TTC549 (cell line): ENCODE measurements at regions not wholly inside any gene's neighbourhood (a gene's known extent, or its start where the extent isn't known, plus 50 kb on each side); places are given as distances from the start of the nearest gene placed in this dataset.

Experiments used
- FAIRE-seq: peaks from 2 replicates; lab custom pipeline; 2012; peaks lifted over from hg19 to GRCh38; lab: Jason Lieb, UNC

DNA sequence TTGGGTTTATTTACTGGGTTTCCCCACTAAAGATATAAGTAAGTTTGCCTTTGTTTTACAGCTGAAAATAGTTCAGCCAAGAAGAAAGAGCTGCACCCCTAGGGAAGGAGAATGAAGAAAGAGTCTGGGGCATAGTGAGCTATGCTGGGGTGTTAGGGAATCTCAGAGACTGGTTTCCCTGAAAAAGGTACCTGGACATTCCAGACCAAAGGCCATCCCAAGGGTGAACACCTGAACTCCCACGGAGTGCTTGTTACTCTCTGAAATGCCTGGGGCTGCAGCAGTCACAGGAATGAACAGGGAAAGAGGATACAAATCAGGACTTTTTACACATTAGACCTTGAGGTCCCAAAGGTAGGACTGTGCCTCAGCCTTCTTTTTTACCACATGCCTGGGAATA, 337.6 kb upstream of the SLC10A2 start:
- no peak for FAIRE-seq

DNA sequence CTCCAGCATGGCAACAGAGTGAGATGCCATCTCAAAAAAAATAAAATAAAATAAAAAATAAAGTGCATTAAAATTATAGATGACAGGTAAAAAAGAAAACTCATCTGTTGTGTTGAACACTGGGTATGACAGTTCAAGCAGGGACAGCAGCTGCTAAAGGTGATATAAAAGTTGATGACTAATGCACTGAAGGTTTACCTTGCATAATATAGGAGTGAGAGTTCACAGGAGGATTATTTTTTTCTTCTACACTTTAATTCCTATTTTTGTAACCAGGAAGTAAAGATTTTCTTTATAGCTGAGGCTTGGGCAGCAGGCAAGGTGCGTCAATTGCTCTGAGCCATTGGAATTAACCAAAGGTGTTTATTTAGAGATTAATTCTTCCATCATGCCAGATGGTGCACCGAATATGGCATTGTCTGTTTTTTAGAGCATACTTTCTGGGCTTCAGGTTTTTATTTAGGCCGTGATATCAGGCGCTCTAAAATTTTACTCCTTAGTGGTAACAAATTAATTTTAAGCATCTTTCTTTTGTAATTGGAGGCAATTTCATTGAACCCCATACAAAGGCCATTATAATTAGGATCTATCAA, 337.0 kb upstream of the SLC10A2 start:
- FAIRE-seq: no peak

DNA sequence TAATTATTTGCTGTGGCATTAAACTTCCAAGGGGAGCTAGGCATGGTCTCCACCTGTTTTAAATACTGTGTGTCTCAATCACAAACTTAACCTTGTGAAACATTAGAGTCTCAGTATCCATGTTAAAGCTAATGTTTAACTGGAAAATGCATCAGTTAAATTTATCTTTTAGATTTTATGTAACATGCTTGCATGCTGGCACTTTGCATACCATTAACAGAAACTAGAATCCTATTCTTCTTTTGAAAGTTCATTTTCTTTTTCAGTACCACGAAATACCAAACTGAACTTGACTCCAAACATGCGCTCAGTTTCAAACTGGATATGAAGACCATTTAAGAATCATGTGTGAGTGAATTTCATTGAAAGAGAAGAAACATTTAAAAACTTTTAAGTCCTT, 328.9 kb upstream of the SLC10A2 start:
- FAIRE-seq: no peak

DNA sequence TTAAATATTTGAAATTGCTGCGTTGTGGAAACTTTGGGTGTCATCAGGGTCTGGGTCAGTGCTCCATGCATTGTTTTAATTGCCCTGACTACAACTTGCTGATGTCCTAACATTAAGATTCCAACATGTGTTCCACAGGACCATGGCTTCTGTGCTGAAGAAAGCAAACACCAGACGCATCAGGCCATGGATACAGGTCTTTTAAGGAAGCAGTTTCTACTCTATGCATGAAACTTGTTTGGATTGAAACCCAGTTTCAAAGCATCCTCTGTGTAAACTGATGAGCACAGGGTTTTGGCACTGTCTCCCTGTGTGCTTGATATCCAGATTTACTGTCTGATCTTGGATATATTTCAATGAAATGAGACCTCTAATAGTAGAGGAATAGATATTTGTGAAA, 328.4 kb upstream of the SLC10A2 start:
- FAIRE-seq: no peak

DNA sequence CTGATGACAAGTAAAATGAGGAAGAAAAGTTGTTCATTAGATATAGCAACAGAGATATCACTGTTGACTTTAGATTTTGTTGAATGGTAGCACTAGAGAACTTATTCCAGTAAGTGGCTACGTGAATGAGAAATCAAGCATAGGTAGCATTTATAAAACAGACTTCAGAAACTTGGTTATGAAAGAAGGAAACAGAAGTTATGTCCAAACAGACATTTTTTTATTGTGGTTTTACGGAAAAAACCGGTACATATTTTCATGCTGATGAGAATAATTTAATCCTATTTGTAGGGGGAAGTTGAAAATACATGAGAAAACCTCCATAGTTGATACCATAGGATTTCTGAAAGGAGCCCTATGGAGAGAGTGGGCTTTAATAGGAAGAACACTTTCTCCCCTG, 325.7 kb upstream of the SLC10A2 start:
- FAIRE-seq: no peak

DNA sequence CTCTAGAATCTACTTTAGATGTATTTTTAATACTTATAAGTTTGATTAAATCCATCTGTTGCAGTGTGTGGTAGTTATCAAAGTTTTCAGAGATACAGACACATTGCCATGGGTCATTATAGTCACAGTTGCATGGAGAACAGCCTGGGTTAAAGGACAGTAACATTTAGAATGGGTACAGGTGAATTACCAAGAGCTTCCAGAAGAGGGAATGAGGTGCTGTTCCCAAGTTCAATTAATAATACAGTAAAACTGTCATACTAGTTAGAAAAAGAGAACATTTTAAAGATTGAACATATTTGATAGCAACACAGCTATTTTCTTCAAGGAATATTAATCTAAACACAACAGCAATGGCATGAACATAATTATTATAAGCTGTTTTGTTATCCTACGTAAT, 322.6 kb upstream of the SLC10A2 start:
- no peak for FAIRE-seq

DNA sequence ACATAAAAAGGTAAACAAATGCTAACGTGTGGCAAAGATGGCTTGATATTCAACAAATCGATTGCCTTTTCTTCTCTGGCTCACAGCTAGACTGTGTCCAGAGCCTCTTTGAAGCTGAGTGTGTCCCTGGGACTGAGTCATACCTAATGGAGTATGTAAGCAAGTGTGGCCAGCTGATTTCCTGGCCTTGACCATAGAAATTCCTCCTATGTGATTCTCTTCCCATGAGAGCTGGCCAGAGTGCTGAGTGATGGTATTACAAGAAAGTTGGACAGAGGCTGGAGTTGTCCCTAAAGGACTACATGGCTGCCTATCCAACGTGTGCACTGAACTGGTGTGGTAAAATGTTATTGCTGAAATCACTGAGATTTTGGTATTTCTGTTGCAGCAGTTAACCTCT, 320.1 kb upstream of the SLC10A2 start:
- no peak for FAIRE-seq

DNA sequence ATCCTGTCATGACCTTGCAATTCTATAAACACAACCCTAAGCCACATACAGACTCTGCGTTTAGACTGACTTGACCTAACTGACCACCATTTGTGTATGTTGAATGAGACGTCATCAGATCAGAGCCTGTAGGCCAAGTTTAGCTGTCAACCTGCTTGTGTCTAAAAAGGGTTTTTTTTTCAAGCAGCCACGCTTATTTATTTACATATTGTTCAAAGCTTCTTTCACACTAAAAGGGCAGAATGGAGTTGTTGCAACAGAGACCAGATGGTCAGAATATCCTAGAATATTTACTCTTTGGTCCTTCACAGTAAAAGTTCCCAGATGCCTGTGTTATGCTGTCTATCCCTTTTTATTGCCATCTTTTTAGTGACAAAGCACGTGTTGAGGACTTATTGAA, 307.7 kb upstream of the SLC10A2 start:
- FAIRE-seq: no peak

DNA sequence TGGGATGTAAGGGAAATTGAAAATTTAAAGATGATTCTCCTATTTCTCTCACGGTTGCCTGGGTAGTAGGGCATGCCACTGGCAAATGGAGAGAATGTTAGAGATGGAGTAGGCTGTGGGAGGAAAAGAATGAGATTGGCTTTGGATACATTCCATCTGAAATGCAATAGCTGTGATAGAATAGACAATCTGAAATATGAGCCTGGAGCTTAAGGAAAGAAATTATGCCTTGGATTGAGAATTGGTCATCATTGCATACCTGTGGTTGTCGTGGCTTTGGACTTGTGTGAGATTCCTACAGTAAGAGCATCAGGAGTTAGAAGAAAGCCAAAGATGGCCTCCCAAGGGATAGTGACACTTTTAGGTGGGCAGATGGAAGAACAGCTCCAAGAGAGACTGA, 305.1 kb upstream of the SLC10A2 start:
- no peak for FAIRE-seq

DNA sequence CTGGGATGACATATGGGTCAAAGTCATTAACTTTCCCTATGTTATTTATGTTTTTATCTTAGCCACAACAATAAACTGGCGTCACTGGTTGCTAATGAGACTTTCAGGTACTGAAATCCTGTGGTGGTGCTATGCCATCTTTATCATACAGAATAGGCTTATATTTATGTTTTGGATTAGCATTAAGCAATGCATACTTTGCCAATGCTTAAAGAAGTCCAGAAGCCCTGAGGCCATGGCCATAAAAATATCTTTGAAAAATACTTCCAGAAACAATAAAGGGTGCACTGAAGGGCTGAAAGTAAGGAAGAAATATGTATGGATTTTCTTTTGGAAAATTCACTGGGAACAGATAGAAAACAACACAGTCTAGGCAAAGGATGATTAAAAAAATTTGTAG, 304.6 kb upstream of the SLC10A2 start:
- FAIRE-seq: no peak

DNA sequence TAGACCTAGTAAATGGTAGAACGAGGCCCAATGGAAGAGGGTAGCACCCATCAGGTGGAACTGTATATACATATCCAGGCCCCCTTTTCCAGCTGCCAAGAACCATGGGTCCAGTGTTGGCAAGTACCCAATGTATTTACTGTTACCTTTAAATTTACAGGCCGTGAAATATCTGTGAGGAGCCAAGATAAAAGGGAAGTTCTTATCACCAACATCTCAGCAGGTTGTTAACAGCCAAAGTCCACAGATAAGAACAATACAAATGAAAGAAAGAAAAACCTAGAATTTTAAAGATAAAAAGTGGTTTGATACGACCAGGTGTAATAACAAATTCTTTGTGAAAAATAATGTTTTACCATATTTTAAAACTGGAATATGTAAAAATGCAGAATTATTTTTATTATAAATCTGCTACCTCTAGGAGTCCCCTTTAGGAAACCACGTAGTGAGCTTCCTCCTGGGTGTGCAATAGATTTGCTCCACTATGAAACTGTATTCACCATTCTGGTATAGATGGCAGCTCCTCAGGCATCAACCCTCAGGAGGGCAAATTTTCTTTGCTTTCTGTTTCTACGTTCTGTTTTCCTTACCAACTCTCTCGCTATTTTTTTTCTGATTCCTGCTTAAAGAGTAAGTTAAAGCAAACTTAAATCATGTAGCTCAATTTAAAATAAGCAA, 292.2 kb upstream of the SLC10A2 start:
- FAIRE-seq: no peak

DNA sequence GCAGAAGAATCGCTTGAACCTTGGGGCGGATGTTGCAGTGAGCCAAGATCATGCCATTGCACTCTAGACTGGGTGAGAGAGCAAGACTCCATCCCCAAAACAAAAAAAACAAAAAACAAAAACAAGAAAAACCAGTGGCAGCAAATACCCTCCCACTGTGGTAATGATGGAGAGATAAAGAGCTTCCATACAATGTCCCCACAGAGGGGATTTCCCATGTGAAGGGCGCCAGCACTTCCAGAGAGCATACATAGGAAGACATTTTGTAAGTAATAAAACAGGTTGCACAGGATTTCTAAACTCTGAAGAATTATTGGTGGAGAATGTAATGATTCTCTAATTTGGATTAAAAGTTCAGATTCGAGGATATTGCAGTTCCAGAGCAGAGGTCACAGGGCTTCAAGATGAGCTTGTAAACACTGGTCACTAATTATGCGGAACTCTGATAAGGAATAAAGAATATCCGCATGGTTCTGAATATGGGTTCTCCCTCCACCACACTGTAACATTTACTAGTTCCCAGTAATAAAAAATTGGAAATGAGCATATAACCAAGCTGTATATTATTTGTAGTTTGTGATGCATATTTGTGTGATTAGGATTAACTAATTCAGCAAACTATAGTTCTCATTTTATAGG, 290.1 kb upstream of the SLC10A2 start:
- FAIRE-seq: no peak

DNA sequence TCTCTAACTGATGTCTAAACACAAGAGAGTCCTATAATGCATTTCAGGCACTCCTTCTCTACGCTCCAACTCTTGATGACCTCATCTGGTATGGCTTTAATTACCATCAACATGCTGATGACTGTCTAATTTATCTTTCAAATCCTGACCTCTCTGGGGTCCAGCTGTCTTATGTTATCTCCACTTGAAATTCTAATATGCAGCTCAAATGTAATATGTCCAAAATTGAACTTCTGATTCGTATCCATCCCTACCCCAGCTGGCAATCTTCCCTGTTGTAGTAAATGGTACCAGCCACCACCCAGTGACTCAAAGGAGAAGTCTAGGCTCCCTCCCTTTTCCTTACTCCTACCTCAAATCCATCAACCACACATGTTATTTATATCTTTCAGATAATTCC, 288.0 kb upstream of the SLC10A2 start:
- FAIRE-seq: no peak

DNA sequence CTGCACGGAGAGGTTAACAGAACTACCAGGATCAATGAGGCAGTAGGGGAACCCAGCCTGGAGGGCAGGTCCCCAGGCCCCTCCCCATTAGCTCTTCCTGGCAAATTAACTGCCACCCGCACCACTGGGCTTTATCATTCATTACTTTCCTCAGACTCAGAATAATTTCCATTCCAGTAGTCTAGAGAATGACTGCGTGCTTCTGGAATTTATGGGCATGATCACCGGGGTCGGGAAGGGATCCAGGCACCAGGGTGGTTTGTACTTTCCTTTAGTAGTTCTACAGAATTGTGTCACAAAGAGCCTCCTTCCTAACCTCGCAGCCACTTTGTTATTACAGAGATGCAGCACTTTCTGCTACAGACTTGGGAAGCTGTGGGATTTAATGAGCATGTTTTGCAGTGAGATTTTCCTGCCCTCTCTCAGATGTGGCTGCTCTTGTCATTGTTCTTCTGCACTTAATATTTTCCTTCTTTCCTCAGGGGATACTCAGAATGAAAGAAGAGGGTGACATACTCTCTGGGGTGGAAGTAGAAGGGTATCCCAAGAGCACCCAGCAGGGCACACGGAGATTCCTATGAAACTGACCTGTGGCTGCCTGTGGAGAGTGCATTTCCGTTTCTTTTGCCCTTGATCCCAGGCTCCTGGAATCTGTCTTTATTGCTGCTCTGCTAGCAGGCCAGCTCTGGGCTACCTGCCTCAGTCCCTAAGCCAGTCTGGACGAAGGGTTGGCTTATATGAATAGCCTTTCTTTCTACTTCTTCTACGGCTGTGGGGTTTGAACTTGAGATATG, 285.0 kb upstream of the SLC10A2 start:
- FAIRE-seq: no peak

DNA sequence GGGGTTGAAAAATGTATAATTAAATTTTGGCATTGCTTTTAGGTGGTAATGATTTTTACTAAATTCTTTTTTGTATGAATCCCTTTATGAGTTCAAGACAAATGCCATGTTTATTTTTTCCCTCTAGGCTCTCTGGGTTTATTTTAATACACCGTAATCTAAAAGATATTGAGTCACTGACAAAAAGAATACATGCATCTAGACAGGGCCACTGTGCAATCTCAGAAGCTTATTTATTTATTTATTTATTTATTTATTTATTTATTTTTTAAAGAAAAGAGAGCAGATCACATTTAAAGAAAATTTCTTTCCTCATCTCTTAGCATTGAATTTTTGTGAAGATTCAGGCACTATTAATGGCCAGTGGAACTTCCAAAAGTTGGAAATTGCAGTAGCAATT, 283.9 kb upstream of the SLC10A2 start:
- no peak for FAIRE-seq

DNA sequence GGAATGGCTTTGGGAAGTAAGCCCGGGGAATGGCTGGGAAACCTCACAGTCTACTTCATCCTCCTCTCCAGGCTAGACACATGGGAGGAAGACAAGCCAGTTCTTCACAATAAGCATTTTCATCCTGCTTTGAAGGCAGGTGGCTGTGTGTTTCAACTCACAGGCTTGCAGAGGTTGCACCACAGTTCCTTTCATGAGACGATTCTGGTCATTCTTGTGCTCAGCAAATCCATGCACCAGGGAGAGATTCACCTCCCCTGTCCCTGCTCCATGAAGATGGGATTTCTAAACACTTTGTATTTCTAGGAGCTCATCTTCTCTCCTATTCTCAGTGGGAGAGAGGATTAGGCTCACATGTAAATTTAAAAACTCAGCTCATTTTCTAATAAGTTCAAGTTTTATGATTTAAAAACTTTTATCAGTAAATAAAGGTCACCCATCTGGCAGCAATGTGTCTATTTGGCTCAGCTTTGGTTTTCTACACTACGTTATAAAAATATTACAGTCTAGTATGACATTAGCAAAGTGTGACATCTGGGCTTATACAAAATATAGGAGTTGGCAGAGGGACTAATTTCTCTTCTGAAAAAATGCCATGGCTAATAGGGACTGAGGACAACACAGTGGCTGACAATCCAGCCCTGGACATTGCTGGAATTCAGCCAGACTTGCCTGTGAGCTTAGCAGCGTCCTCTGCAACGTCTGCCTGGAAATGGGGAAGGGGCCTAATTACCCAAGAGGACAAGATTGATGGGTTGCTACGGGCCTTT, 283.2 kb upstream of the SLC10A2 start:
- FAIRE-seq: no peak

DNA sequence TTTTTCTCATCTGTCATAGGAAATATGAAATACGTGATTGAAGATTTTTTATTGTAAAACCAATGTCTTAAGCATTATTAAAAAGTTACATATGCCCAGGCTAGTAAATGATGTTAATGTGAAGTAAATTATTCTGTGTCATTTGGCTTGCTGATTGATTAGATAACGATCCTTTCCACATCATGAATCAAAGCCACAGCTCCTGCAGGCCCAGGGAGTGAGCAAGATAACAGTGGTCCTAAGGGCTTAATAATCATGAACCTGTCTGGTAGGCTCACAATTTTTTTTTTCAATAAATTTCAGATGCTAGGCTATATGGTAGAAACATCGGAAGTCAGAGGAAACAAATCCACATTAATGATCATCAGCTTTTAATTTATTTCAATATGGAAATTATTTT, 269.0 kb upstream of the SLC10A2 start:
- FAIRE-seq: no peak

DNA sequence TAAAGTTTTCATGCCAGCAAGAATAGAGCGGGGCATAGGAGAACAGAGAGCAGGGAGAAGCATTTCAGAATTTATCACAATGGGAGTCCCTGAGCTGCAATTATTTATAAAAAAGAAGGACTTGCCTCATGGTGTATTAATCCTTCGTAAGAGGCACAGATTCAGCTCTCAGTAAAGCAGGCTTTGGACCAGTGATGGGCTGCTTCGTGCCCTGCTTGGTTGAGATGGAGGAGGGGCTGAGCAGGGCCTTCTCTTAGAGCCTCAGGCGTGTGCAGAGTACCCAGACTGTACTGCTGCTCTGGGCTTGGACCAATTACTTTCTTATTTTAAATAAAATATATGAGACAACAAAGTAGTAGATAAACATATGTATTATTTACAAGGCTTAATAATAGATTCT, 265.7 kb upstream of the SLC10A2 start:
- FAIRE-seq: no peak

DNA sequence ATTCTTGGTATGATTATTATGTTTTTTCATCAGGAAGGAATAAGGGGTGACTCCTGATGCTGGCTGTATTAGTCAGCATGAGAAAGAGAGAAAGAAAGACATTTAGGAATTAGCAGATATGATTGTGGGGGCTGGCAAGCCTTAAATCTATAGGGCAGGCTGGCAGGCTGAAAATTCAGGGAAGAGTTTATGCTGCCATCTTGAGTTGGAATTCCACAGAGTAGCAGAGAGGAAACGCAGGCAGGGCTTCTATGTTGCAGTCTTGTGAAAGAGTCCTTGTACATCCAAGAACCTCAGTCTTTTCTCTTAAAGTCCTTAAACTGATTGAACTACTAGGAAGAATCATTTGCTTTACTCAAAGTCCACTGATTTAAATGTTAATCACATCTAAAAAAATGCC, 262.7 kb upstream of the SLC10A2 start:
- no peak for FAIRE-seq

DNA sequence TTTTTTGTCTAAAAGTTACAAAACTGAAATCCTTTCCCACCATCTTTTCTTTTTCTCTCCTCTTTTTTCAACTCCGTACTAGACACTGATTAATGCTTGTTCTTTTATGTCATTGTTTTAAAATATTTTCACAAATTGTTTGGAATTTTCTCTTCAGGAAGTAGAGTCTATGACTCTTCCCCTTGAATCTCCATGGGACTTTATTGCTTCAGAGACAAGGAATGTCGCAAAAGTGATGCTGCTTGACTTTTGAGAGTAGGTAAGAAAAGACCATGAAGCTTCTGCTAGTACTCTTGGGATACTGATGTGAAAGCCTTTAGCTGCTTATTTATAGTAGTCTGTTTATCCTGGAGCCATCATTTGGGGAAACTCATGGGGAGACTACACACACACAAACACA, 260.1 kb upstream of the SLC10A2 start:
- FAIRE-seq: no peak

DNA sequence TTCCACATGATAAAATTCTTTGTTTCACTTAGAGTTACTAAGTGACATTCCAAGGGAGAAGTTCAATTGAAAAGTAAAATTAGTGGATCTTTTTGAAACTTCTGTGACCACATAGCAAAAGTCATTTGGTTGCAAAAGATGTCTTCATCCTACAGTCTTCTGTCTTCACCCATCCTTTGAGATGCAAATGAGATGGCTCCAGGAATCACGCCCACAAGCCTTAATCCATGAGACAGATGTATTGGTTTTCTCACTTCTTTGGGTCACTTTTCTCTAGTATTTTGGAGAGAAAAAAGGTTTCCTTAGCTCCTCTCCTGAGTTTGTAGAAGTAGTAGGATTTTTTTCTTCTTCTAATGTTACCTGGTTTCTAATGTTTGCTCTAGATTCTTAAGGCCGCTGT, 259.5 kb upstream of the SLC10A2 start:
- FAIRE-seq: no peak

DNA sequence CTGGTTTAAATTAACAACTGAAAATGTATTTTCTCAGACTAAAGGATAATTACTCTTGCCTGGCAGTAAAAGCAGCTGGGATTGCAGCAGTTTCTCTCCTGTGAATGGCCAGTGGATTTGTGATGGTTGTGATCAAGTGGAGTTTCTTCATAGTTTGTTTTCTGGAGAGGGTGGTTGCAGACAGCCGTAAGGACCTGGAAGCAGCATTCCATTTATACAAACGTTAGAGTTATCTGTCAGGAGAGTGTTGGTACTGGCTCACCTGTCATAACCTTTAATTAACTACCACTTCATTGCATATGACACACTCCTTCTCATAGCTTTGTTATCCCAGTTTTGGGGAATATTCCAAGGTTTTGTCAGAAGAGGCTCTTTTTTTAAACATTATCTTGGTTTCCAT, 258.4 kb upstream of the SLC10A2 start:
- no peak for FAIRE-seq

DNA sequence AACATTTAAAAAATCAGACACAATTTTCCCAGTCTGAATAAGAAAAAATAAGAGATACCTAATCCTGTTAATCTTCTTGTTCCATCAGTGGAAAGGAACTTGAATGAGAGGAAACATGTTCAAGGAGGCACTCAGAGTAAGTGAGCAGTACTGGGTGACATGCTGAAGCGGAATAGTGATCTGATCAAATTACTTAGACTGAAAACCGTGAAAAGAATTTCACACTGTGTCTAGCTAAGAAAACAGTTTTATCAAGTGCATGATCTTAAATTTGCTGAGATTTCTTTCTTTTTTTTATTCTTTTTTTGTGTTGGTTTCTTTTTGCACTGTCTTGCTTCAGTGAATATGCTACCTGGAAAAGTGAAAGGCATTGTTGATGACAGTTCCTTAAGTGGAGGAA, 249.5 kb upstream of the SLC10A2 start:
- FAIRE-seq: no peak
